Activated B cell treated with CpG ODN at 0.5 μM for 24 hours (primary cell): ENCODE measurements at regions not wholly inside any gene's neighbourhood (a gene's known extent, or its start where the extent isn't known, plus 50 kb on each side); places are given as distances from the start of the nearest gene placed in this dataset.

ENCODE experiments used
- ATAC-seq: fragments of 200-7000 bp; cut with Tn5 transposase; one replicate; pipeline ENCODE4 v1.10.0; 2021; ENCODE audit warnings: low read depth, mild to moderate bottlenecking, moderate library complexity
- CTCF ChIA-PET: fragments of 350-600 bp; sonication (Branson Sonifier 250); formaldehyde crosslinking; loops from one replicate; lab custom pipeline; 2021; ENCODE audit warnings: antibody characterized with exemption; lab: Charles Lee
- POLR2A ChIA-PET: fragments of 350-600 bp; sonication (Branson Sonifier 250); formaldehyde crosslinking; loops from one replicate; lab custom pipeline; 2021; ENCODE audit warnings: antibody characterized with exemption; lab: Charles Lee
- DNase-seq: peaks from one replicate; pipeline ENCODE4 v3.0.0; 2022
- H3K27ac Mint-ChIP-seq: one replicate; pipeline ENCODE4 v1.8.0; 2020; ENCODE audit warnings: mixed read lengths
- H3K27me3 Mint-ChIP-seq: one replicate; pipeline ENCODE4 v1.8.0; 2021; ENCODE audit warnings: mixed read lengths
- H3K36me3 Mint-ChIP-seq: one replicate; pipeline ENCODE4 v1.8.0; 2021; ENCODE audit warnings: low read depth, mixed read lengths
- H3K4me1 Mint-ChIP-seq: one replicate; pipeline ENCODE4 v1.8.0; 2021; ENCODE audit warnings: mixed read lengths
- H3K4me3 Mint-ChIP-seq: one replicate; pipeline ENCODE4 v1.8.0; 2020; ENCODE audit warnings: mild to moderate bottlenecking, mixed read lengths
- H3K9me3 Mint-ChIP-seq: one replicate; pipeline ENCODE4 v1.8.0; 2020; ENCODE audit warnings: mixed read lengths
- intact Hi-C: fragments of 100-400 bp; cut with micrococcal nuclease; formaldehyde crosslinking; loops from one replicate; pipeline ENCODE4 v1.15.1; 2024
- TF ChIP-seq, protein P1 (sequence below): fragments of 200-600 bp; IDR thresholded peaks from one replicate; pipeline ENCODE4 v1.8.0; 2022; ENCODE audit warnings: antibody characterized with exemption, mild to moderate bottlenecking

DNA sequence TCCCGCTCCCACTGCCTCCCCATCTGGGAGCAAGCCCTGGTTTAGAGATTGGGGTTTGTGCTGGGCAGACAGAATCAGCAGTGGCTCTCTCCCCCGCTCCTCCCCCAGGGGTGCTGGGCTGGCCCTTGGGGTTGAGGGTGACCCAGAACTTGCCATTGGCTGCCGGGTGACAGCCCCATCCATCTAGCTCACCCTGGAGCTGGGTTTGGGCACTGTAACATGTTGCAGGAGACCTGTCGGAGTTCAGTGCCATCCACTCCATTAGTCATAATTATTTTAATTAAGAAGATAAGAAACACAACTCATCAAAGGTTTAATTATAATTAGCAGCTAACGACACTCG, 111.4 kb upstream of the OTOS start:
- no peak for DNase-seq
- Mint-ChIP-seq H3K4me1 (no peaks in the 10 kb centered on the region), H3K36me3 (no peaks in the 10 kb centered on the region)

DNA sequence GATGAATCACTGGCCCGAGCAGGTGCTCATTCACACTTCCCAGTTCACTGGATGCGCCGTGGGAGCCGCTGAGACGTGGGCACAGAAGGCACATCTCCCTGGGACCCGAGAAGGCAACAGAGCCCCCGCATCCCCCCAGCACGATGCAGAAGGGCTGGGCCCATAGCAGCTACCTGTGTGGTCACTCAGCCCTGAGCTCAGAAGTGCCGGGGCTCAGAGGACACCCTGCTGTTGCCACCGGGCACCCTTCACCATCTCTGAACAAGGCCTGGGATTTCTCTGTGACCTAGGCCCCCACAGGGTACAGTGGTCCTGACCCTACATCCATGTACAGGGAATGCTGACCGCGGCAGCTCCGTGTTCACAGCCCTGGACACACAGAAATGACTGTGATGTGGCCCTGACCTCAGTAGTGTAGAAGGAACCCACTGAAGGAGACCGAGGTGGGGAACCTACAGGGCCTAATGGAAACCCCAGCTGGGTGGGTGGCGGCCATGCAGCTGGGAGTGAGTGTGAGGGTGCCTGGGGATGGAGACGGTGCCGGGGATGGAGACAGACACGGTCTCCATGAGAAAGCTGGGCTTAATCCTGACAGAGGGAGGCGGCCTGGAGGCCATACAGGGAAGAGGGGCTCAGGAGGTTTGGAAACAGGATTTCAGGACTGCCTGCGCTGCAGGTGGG, 111.9 kb upstream of the OTOS start:
- POLR2A ChIA-PET = no interaction called here
- no peak for ATAC-seq
- CTCF ChIA-PET = no interaction called here
- no peak for DNase-seq
- Mint-ChIP-seq H3K27me3 (no peaks in the 10 kb centered on the region), H3K9me3 (no peaks in the 10 kb centered on the region), H3K36me3 (no peaks in the 10 kb centered on the region), H3K4me1 (no peaks in the 10 kb centered on the region), H3K27ac (no peak overlapping the region), H3K4me3 (no peak overlapping the region)
- intact Hi-C loops = no loop called here
- TF ChIP-seq, protein P1, sequence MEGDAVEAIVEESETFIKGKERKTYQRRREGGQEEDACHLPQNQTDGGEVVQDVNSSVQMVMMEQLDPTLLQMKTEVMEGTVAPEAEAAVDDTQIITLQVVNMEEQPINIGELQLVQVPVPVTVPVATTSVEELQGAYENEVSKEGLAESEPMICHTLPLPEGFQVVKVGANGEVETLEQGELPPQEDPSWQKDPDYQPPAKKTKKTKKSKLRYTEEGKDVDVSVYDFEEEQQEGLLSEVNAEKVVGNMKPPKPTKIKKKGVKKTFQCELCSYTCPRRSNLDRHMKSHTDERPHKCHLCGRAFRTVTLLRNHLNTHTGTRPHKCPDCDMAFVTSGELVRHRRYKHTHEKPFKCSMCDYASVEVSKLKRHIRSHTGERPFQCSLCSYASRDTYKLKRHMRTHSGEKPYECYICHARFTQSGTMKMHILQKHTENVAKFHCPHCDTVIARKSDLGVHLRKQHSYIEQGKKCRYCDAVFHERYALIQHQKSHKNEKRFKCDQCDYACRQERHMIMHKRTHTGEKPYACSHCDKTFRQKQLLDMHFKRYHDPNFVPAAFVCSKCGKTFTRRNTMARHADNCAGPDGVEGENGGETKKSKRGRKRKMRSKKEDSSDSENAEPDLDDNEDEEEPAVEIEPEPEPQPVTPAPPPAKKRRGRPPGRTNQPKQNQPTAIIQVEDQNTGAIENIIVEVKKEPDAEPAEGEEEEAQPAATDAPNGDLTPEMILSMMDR = no peak

More for the DNA sequence above, 111.4 kb upstream of the OTOS start:
- intact Hi-C loops = no loop called here
- H3K27me3 Mint-ChIP-seq = peaks cover 2% of the 10 kb centered on the region
- ChIA-PET POLR2A (no interaction called here), CTCF (no interaction called here)
- no peak for ATAC-seq
- no peak overlapping the region for H3K4me3 Mint-ChIP-seq
- H3K9me3 Mint-ChIP-seq = peaks cover 2% of the 10 kb centered on the region
- TF ChIP-seq, protein P1 = no peak
- H3K27ac Mint-ChIP-seq = no peak overlapping the region

DNA sequence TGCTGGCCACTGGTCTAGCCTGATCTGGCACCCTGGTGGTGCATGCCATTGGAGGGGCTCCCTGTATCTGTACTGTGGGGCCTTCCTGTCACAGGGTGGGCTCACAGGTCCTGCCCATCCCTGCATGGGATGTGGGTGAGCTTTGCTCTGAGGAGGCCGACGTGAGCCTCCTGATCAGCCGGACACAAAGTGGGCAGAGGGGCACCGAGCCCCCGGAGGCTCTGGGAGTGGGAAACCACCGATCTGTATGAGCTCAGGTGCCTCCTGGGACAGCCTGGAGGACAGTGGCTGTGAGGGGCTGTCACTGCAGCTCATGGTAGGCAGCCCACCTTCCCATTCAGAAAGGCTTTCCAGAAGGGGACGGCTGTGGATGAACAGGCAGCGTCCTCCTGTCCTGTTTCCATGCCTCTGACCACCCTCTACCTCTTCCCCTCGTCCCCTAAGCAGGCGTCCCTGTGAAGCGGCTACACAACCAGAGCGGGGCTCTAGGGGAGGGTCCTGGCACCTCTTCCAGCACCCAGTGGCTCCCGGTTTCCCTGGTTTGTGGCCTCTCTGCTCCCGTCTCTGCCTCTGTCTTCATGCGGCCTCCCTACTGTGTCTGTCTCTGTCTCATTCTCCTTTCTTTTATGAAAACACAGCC, 112.5 kb upstream of the OTOS start:
- H3K27ac Mint-ChIP-seq = no peak overlapping the region
- intact Hi-C loops = no loop called here
- CTCF ChIA-PET = no interaction called here
- DNase-seq = no peak
- POLR2A ChIA-PET = no interaction called here
- TF ChIP-seq, protein P1 = no peak
- H3K9me3 Mint-ChIP-seq = no peaks in the 10 kb centered on the region
- no peaks in the 10 kb centered on the region for H3K36me3 Mint-ChIP-seq
- ATAC-seq = no peak
- H3K4me1 Mint-ChIP-seq = no peaks in the 10 kb centered on the region
- H3K27me3 Mint-ChIP-seq = no peaks in the 10 kb centered on the region
- no peak overlapping the region for H3K4me3 Mint-ChIP-seq

DNA sequence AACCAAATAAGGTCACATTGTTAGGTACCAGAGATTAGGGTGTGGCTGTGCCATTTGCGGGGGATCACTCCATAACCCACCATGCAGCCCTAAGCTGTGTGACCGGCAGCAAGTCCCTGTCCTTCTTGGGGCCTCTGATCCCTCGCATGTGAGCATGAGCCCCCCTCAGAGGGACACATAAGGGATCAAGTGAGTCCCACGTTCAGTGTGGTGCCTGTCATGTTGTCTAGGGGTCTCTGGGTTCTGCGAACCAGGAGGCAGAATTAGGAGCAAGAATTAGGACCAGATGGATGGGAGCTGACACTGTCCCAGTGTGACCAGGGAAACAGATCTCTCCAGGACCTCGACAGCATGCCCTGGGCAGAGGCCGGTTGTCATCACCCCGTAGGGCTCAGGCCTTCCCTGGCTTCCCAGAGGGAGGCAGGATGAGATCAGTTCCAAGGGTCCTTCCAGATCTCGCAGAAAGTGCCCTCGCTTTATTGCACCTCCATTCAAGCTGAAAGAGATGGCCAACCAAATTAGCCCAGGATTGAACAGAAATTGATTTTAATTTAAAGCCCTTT, 113.2 kb upstream of the OTOS start:
- Mint-ChIP-seq H3K36me3 (no peaks in the 10 kb centered on the region), H3K9me3 (no peaks in the 10 kb centered on the region), H3K27ac (no peak overlapping the region), H3K4me1 (no peaks in the 10 kb centered on the region), H3K27me3 (no peaks in the 10 kb centered on the region), H3K4me3 (no peak overlapping the region)
- TF ChIP-seq, protein P1 = no peak
- POLR2A ChIA-PET = no interaction called here
- intact Hi-C loops = no loop called here
- ATAC-seq (no peak), DNase-seq (no peak)
- CTCF ChIA-PET = no interaction called here

DNA sequence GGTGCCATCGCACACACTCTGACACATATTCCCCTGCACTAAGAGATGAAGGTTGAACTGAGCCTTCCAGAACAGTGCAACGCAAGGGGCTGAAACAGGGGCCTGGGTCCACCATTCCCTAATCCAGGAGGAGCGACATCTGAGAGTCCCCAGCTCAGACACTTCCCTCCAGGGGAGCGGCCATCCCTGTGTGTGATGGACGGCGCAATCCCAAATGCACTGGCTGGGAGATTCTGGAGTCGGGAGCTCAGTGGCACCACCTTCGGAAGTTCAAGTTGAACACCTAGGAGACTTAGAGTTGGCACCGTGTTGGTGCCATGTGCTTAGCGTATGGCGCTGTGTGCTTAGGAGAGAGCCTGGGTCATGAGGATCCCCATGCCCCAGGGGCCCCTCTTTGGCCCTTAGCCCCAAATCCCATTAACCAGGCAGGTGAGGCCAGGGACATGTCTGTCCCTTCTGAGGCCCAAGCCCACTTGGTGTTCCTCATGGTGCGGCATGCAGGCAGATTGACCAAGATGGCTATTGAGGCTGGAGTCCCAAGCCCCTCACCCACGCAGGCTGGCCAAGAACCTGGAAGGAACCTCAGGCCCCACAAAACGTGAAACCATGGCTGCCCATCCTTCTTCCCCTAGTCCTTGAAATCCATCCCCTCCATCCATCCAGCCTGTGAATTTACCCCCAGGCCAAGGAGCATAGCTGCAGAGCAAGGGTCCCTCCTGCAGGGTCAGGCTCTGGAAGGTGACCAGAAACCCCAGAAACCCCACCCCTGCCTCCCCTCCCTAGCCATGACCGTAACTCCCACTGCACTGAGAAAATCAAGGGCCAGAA, 114.1 kb upstream of the OTOS start:
- ATAC-seq = no peak
- intact Hi-C loops = no loop called here
- ChIA-PET POLR2A (no interaction called here), CTCF (no interaction called here)
- DNase-seq = no peak
- Mint-ChIP-seq H3K36me3 (no peaks in the 10 kb centered on the region), H3K27me3 (no peaks in the 10 kb centered on the region), H3K4me3 (no peak overlapping the region), H3K4me1 (no peaks in the 10 kb centered on the region), H3K9me3 (no peaks in the 10 kb centered on the region), H3K27ac (no peak overlapping the region)
- TF ChIP-seq, protein P1 = no peak
